ENCODE measurements at regions not wholly inside any gene's neighbourhood (a gene's known extent, or its start where the extent isn't known, plus 50 kb on each side); places are given as distances from the start of the nearest gene placed in this dataset.

DNA sequence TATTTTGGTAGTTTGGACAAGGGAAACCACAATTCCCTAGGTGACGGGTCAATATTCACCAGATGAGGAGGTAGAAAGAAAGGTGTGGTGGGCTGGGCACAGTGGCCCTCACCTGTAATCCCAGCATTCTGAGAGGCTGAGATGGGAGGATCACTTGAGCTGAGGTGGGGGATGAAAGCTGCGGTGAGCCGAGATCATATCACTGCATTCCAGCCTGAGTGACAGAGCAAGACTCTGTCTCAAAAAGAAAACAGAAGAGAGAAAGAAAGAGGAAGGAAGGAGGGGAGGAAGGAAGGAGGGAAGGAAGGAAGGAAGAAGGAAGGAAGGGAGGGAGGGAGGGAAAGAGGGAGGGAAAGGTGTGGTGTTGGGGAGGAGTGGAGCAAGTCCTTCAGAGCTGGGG lies 56.1 kb upstream of the RNF7 start:
- WGBS, 2 donors: 73% methylated on average over 3 of the region's 3 CpGs
- H3K27me3 ChIP-seq: no peaks in the 10 kb centered on the region
- H3K27ac ChIP-seq: no peak overlapping the region
- no peak for DNase-seq (ENCODE audit: low spot score in 2 of 2)
- H3K9me3 ChIP-seq: no peaks in the 10 kb centered on the region
- H3K4me1 ChIP-seq: peaks cover 0 to 11% (median 5%) of the 10 kb centered on the region in 4 donors
- TF ChIP-seq POLR2A (IDR thresholded peaks at IDR 0.05): no peak
- no peak for TF ChIP-seq CTCF (IDR thresholded peaks at IDR 0.05)
- TF ChIP-seq EP300 (IDR thresholded peaks at IDR 0.05): no peak
- no peak overlapping the region for H3K4me3 ChIP-seq
- no peaks in the 10 kb centered on the region for H3K36me3 ChIP-seq

GRCh38 chr3:141682921-141683320 lies 55.2 kb upstream of the RNF7 start:
- no peak for DNase-seq (ENCODE audit: low spot score in 2 of 2)
- Histone ChIP-seq H3K4me1 (peaks cover 0 to 16% (median 5%) of the 10 kb centered on the region in 4 donors), H3K4me3 (no peak overlapping the region), H3K27ac (no peak overlapping the region), H3K27me3 (no peaks in the 10 kb centered on the region), H3K9me3 (no peaks in the 10 kb centered on the region), H3K36me3 (no peaks in the 10 kb centered on the region)
- WGBS, 2 donors: 93% methylated on average over 9 of the region's 9 CpGs
- TF ChIP-seq CTCF (IDR thresholded peaks at IDR 0.05) (no peak), EP300 (IDR thresholded peaks at IDR 0.05) (no peak), POLR2A (IDR thresholded peaks at IDR 0.05) (no peak)

- no peaks in the 10 kb centered on the region for H3K27me3 ChIP-seq
- peaks cover 0 to 16% (median 5%) of the 10 kb centered on the region in 4 donors for H3K4me1 ChIP-seq
- no peak for TF ChIP-seq EP300 (IDR thresholded peaks at IDR 0.05)
- TF ChIP-seq CTCF (IDR thresholded peaks at IDR 0.05): no peak
- TF ChIP-seq POLR2A (IDR thresholded peaks at IDR 0.05): no peak
- WGBS, 2 donors: 94 to 97% methylated on average over 1 of the region's 1 CpG
- no peak overlapping the region for H3K4me3 ChIP-seq
- no peak overlapping the region for H3K27ac ChIP-seq
- no peaks in the 10 kb centered on the region for H3K36me3 ChIP-seq
- no peaks in the 10 kb centered on the region for H3K9me3 ChIP-seq
- DNase-seq (ENCODE audit: low spot score in 2 of 2): no peak
These were observed 53.3 kb upstream of the RNF7 start for GRCh38 chr3:141684758-141685157.

GRCh38 chr3:141686466-141687291 lies 51.4 kb upstream of the RNF7 start:
- Histone ChIP-seq H3K4me1 (peaks cover 0 to 16% (median 5%) of the 10 kb centered on the region in 4 donors), H3K9me3 (no peaks in the 10 kb centered on the region), H3K36me3 (no peaks in the 10 kb centered on the region), H3K27me3 (no peaks in the 10 kb centered on the region), H3K27ac (peak overlapping the region; percentile 72 to 81 (median 77)), H3K4me3 (peak overlapping the region; percentile 19 to 44 (median 28))
- 16 to 24% methylated on average over 8 of the region's 8 CpGs for WGBS, 2 donors
- peak; percentile 45 to 53 for DNase-seq (ENCODE audit: low spot score in 2 of 2)
- TF ChIP-seq EP300 (IDR thresholded peaks at IDR 0.05) (peak; percentile 68 to 73), POLR2A (IDR thresholded peaks at IDR 0.05) (no peak)

Data from tibial nerve (tissue), 4 donors.